ENCODE measurements at regions not wholly inside any gene's neighbourhood (a gene's known extent, or its start where the extent isn't known, plus 50 kb on each side); places are given as distances from the start of the nearest gene placed in this dataset.

- Mint-ChIP-seq H3K4me1 (no peaks in the 10 kb centered on the region; the same call in 1 of the 2 replicates), H3K4me3 (no peak overlapping the region), H3K27ac (no peak overlapping the region), H3K9me3 (no peaks in the 10 kb centered on the region), H3K27me3 (ENCODE audit: low read depth) (no peaks in the 10 kb centered on the region), H3K36me3 (no peaks in the 10 kb centered on the region)
- CTCF ChIA-PET: no interaction called here
- TF ChIP-seq SMAD3 (CRISPR knock-in tag; IDR thresholded peaks at IDR 0.05; ENCODE audit: borderline replicate concordance) (no peak), NR1H2 (CRISPR knock-in tag; IDR thresholded peaks at IDR 0.05) (no peak), GRHL2 (CRISPR knock-in tag; IDR thresholded peaks at IDR 0.05; ENCODE audit: insufficient replicate concordance, severe bottlenecking) (no peak), NR3C1 (CRISPR knock-in tag; conservative IDR thresholded peaks at IDR 0.05; ENCODE audit: low read depth) (no peak), ZBTB21 (CRISPR knock-in tag; IDR thresholded peaks at IDR 0.05; ENCODE audit: borderline replicate concordance) (no peak), CTCF (IDR thresholded peaks at IDR 0.05) (no peak), ZNF416 (CRISPR knock-in tag; IDR thresholded peaks at IDR 0.05) (no peak), ZNF121 (CRISPR knock-in tag; IDR thresholded peaks at IDR 0.05) (no peak), AR (CRISPR knock-in tag; IDR thresholded peaks at IDR 0.05) (no peak), CBFB (CRISPR knock-in tag; IDR thresholded peaks at IDR 0.05; ENCODE audit: low read depth) (no peak)
- POLR2A ChIA-PET: no interaction called here
- no peak for ATAC-seq
- no peak for DNase-seq (ENCODE audit: low spot score)
These were observed 970.2 kb downstream of the SORCS3 start for GRCh38 chr10:105611244-105611798.

- no peaks in the 10 kb centered on the region for H3K9me3 Mint-ChIP-seq
- H3K36me3 Mint-ChIP-seq: no peaks in the 10 kb centered on the region
- CTCF ChIA-PET: no interaction called here
- H3K4me1 Mint-ChIP-seq: peaks cover 10% of the 10 kb centered on the region
- no peak for DNase-seq (ENCODE audit: low spot score)
- no peak for ATAC-seq
- POLR2A ChIA-PET: no interaction called here
- no peak overlapping the region for H3K4me3 Mint-ChIP-seq
- H3K27me3 Mint-ChIP-seq (ENCODE audit: low read depth): no peaks in the 10 kb centered on the region
- no peak overlapping the region for H3K27ac Mint-ChIP-seq
- TF ChIP-seq ZMAT4 (CRISPR knock-in tag; IDR thresholded peaks at IDR 0.05) (no peak), FOXJ3 (CRISPR knock-in tag; IDR thresholded peaks at IDR 0.05; ENCODE audit: borderline replicate concordance) (no peak), OVOL2 (CRISPR knock-in tag; IDR thresholded peaks at IDR 0.05; ENCODE audit: borderline replicate concordance) (no peak), SMAD4 (CRISPR knock-in tag; IDR thresholded peaks at IDR 0.05) (no peak), RORB (CRISPR knock-in tag; IDR thresholded peaks at IDR 0.05) (no peak), CBFB (CRISPR knock-in tag; IDR thresholded peaks at IDR 0.05; ENCODE audit: low read depth) (no peak), ZSCAN18 (CRISPR knock-in tag; IDR thresholded peaks at IDR 0.05) (no peak), JUN (CRISPR knock-in tag; IDR thresholded peaks at IDR 0.05) (no peak), USF2 (CRISPR knock-in tag; IDR thresholded peaks at IDR 0.05) (no peak), ZNF232 (CRISPR knock-in tag; IDR thresholded peaks at IDR 0.05) (no peak), ELF4 (CRISPR knock-in tag; IDR thresholded peaks at IDR 0.05; ENCODE audit: low read depth) (no peak), ZNF219 (CRISPR knock-in tag; IDR thresholded peaks at IDR 0.05; ENCODE audit: borderline replicate concordance) (no peak)
These were observed 968.4 kb downstream of the SORCS3 start for GRCh38 chr10:105609451-105609850.
